ENCODE measurements at regions not wholly inside any gene's neighbourhood (a gene's known extent, or its start where the extent isn't known, plus 50 kb on each side); places are given as distances from the start of the nearest gene placed in this dataset.
"Not testable (repeated sequence)": the region's sequence is repeated elsewhere in the genome, so short reads cannot be mapped to it uniquely, and the experiment has no call there.

DNA sequence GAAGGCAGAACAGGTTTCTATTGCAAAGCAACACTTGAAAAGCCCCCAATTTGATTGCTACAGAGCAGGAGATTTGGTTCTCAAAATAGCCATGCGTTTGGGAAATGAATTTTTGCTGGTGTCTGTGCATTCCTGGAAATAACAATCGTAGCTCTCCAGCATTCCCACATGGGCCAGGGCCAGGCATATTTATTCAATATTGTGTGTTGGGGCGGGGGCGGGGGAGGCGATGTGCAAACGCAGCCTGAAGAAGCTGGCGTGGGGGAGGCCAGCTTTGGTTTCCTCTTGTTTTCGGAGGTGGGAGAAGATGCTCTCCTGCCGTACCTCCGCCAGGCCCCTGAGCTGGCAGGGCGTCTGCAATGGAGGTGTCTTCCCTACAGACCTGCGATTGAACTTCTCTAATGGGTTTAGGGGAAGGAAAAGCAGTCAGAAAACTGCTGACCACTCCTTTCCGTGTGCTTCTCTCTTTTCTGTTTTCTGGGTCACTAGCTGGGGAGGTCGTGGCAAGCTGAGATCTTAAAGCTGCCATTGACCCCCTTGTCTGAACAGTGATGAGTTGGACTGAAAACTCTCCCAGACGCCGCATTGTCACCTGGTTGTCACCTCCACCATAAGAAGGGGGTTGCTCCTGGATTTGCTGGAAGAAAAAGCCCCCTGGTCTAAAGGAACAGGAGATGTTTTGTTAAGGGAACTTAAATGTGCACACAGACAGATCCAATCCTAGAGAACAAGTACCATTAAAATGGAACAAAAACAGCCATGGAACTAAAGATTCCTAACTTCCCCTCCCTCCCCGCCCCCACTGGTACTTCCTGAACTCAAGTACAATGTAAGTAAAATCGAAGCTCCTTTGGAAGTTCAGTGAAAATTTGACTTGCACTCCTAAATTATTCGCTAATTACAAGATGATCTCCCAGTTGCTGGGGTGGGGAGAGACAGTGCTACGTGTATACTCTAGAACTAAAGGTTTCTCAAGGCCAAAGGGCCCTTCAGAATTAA is 56.4 kb upstream of the HABP2 start:
- no peak for DNase-seq

DNA sequence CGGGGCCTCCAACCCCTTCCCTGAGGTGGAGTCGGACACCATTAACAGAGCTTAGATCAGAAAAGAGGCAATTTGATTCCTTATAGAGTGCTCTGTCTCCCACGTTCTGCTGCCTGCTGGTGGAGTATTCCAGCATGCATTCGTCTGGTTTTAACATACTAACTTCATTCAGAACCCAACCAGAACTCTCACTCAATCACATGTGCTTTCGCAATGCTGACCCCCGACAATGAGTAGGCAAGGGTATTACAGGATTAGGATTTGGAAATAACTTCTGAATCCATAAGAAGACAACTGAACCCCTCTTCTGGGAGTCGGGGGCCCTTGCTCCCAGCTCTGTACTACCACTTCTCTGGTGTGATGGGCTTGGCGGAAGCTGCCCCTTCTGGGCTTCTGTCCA is 55.7 kb upstream of the HABP2 start:
- no peak for DNase-seq

DNA sequence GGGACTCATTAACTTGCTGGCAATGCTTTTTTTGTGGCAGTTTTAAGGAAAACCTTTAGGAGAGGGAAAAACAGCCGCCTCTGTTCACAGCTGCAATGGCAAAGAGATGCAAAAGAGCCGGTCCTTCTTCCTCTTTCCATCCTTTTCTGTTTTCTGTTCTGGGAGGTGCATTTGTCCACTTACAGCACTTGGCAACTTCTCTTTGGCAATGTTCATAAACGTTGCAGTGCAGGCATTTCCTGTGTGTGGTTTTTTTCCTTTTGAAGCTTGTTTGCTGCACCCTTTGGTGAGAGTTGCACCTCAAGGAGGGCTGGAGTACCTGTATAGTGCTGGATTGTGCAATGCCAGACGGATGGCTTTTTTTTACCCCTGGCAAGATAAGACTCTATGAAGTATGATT is 53.9 kb upstream of the HABP2 start:
- no peak for DNase-seq

DNA sequence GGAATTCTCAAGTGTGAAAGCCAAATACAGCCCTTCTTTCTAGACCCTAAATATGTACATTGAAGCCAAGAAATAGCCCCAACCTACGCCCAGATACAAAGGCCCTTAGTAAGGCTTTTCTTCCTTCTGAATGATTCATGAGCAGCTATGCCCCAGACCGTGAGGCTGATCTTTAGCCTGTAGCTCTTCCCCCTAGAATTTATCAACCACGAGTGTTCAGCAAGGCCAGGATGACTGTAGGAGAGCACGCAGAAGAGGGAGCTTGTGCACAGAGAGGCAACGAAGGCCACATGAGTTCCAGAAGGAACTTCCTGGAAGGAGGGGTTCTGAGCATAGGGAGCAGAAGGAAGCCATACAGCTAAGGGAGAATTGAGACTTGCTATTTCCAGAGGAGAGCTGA is 53.0 kb upstream of the HABP2 start:
- DNase-seq: no peak

- DNase-seq: not testable (repeated sequence)
Measured at GRCh38 chr10:113501031-113501430, 51.8 kb upstream of the HABP2 start.

Measured in T-helper 9 cell (primary cell).